Activated naive CD8-positive, alpha-beta T cell treated with anti-CD3 and anti-CD28 coated beads, Interleukin-2, amount 50 U/mL, for 24 hours (primary cell): ENCODE measurements at regions not wholly inside any gene's neighbourhood (a gene's known extent, or its start where the extent isn't known, plus 50 kb on each side); places are given as distances from the start of the nearest gene placed in this dataset.

ENCODE experiments used
- ATAC-seq: fragments of 150-1000 bp; cut with Tn5 transposase; one replicate; pipeline ENCODE4 v1.10.0; 2021
- DNase-seq: peaks from one replicate; pipeline ENCODE4 v3.0.0; 2021
- H3K27ac Mint-ChIP-seq: one replicate; pipeline ENCODE4 v1.8.0; 2021; ENCODE audit warnings: mild to moderate bottlenecking, mixed read lengths
- H3K27me3 Mint-ChIP-seq: one replicate; pipeline ENCODE4 v1.8.0; 2021; ENCODE audit warnings: mixed read lengths
- H3K36me3 Mint-ChIP-seq: one replicate; pipeline ENCODE4 v1.8.0; 2021; ENCODE audit warnings: low read depth, mixed read lengths
- H3K4me1 Mint-ChIP-seq: one replicate; pipeline ENCODE4 v1.8.0; 2021; ENCODE audit warnings: mixed read lengths
- H3K4me3 Mint-ChIP-seq: one replicate; pipeline ENCODE4 v1.8.0; 2021; ENCODE audit warnings: mild to moderate bottlenecking, moderate library complexity, mixed read lengths
- H3K9me3 Mint-ChIP-seq: one replicate; pipeline ENCODE4 v1.8.0; 2021; ENCODE audit warnings: mixed read lengths

- no peak overlapping the region for H3K27ac Mint-ChIP-seq
- peaks cover 3% of the 10 kb centered on the region for H3K27me3 Mint-ChIP-seq
- ATAC-seq: no peak
- H3K36me3 Mint-ChIP-seq: peaks cover 2% of the 10 kb centered on the region
- no peak for DNase-seq
- no peaks in the 10 kb centered on the region for H3K4me1 Mint-ChIP-seq
- H3K4me3 Mint-ChIP-seq: no peak overlapping the region
- H3K9me3 Mint-ChIP-seq: peaks cover 7% of the 10 kb centered on the region
Observed at GRCh38 chr6:148602136-148602535, 144.7 kb upstream of the UST start.

DNA sequence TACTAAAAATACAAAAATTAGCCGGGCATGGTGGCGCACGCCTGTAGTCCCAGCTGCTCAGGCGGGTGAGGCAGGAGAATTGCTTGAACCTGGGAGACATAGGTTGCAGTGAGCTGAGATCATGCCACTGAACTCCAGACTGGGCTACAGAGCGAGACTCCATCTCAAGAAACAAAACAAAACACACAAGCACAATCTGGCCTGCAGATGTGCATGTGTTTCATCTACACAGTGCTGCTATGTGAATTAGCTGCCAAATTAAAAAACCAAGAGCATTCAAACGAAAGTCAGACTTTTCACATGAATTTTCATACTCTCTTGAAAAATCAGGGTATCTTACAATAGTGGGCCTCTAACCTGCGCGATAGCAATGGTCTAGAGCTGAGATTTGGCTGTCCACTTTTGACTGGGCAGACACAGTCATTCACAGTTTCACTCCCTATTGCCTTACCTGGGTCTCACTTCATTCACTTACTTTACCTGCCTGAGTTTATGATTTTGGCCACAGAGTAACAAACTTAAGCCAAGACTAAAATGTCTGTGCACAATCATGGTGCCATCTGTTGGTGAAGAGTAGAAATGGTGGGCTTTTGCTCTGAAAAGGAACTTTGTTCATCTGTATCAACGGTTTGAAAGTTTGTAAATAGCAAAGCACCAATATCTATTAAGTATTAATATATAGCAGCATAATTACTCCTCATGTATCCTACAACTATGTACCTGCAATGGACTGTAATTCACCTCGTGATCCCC is 138.5 kb upstream of the UST start:
- DNase-seq (no peak), ATAC-seq (no peak)
- no peak overlapping the region for H3K4me3 Mint-ChIP-seq
- no peaks in the 10 kb centered on the region for H3K4me1 Mint-ChIP-seq
- no peak overlapping the region for H3K27ac Mint-ChIP-seq
- H3K27me3 Mint-ChIP-seq: peaks cover 9% of the 10 kb centered on the region
- no peaks in the 10 kb centered on the region for H3K36me3 Mint-ChIP-seq
- no peaks in the 10 kb centered on the region for H3K9me3 Mint-ChIP-seq

DNA sequence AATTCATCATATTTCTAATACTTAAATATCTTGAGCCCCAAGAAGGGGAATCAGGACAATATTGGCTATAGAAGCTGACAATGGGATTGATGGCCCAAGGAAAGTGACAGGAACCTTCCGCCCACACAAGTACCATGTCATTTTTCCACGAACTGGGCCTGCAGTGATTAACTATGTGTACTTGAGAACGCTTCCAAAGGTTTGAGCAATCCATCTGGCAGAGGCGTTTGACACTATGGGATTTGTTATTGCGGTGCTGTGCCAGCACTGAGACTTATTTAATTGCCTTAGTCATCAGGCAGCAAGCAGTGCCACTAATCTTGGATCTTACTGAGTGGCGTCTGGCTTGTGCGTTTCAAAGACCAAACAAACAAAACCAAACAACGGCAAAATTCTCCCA is 135.6 kb upstream of the UST start:
- H3K27ac Mint-ChIP-seq: no peak overlapping the region
- no peaks in the 10 kb centered on the region for H3K4me1 Mint-ChIP-seq
- no peaks in the 10 kb centered on the region for H3K36me3 Mint-ChIP-seq
- no peak for ATAC-seq
- H3K4me3 Mint-ChIP-seq: no peak overlapping the region
- no peak for DNase-seq
- no peaks in the 10 kb centered on the region for H3K9me3 Mint-ChIP-seq
- H3K27me3 Mint-ChIP-seq: peaks cover 12% of the 10 kb centered on the region

DNA sequence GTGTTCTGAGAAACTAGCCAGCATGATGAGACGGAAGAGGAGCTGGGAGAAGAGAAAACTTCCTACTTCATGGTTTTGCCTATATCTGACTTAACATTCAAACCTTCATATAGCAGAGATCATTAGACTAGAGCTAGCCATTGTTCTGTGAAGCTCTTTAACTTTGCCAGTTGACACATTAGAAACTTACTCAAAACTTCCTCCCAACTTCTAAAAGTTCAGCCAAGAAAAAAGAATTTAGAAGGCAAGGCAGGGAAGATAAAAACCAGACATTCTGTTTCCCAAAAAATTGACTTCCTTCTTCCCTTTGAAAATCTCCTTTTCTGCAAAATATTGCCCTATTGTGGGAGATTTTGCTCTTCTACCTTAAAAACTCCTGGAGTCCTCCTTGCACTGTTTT is 134.8 kb upstream of the UST start:
- H3K4me1 Mint-ChIP-seq: no peaks in the 10 kb centered on the region
- no peaks in the 10 kb centered on the region for H3K36me3 Mint-ChIP-seq
- H3K4me3 Mint-ChIP-seq: no peak overlapping the region

DNA sequence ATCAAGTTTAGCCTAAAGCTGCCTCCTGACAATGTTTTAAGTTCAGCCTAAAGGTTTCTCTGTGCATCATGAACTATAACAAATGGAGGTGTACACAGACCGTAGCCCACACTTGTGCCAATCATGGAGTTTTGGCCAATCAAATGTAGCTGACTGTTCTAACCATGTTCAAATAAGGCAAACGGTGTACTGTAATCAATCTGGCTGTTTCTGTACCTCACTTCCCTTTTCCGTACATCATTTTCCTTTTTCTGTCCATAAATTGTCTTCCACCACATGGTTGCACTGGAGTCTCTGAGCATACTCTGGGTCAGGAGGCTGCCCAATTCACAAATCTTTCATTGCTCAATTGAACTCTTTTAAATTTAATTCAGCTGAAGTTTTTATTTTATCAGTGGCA is 132.2 kb upstream of the UST start:
- DNase-seq (no peak), ATAC-seq (no peak)
- Mint-ChIP-seq H3K36me3 (no peaks in the 10 kb centered on the region), H3K4me3 (no peak overlapping the region), H3K4me1 (no peaks in the 10 kb centered on the region), H3K27ac (no peak overlapping the region), H3K27me3 (peaks cover 14% of the 10 kb centered on the region), H3K9me3 (no peaks in the 10 kb centered on the region)

More for the DNA sequence above, 134.8 kb upstream of the UST start:
- H3K27ac Mint-ChIP-seq: no peak overlapping the region
- no peak for ATAC-seq
- no peak for DNase-seq
- no peaks in the 10 kb centered on the region for H3K9me3 Mint-ChIP-seq
- peaks cover 12% of the 10 kb centered on the region for H3K27me3 Mint-ChIP-seq

DNA sequence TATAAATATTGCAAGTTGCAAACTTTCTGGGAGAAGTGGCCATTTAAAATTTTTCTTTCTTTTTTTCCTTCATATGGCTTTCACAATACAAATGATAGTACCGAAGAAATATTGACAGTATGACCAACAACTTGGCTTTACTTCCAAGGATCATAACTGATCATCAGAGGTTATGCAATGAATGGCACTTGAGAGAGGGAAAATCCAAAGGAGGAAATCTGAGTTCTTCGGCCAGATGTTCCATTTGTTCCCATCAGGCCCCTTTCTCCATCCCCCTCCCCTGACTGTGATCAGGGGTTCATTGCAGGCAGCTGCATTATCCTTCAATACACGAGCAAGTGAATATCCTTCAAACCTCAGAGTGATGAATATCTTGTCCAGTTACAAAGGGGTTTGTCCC is 130.0 kb upstream of the UST start:
- H3K9me3 Mint-ChIP-seq: no peaks in the 10 kb centered on the region
- no peak overlapping the region for H3K4me3 Mint-ChIP-seq
- no peak overlapping the region for H3K27ac Mint-ChIP-seq
- no peaks in the 10 kb centered on the region for H3K4me1 Mint-ChIP-seq
- no peak for DNase-seq
- no peak for ATAC-seq
- H3K27me3 Mint-ChIP-seq: peaks cover 7% of the 10 kb centered on the region
- no peaks in the 10 kb centered on the region for H3K36me3 Mint-ChIP-seq

DNA sequence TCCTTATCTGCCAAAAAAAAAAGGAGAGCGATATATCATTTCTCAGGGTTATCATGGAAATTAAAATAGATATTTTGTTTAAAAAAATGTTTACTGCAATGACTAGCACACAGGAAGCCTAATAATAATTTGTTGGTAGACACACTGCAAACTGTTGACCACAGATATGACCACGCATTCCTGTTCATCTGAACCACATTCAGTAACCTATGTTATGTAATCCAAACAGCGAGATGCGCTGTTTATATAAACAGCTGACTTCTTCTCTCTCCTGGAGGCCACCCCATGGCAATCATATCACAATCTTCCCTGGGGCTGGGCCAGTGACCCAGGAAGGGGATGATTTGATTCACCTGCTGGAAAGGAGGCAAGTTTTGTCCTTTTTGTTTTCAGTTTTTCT is 129.3 kb upstream of the UST start:
- no peaks in the 10 kb centered on the region for H3K9me3 Mint-ChIP-seq
- H3K4me3 Mint-ChIP-seq: no peak overlapping the region
- H3K27ac Mint-ChIP-seq: no peak overlapping the region
- H3K27me3 Mint-ChIP-seq: peaks cover 6% of the 10 kb centered on the region
- DNase-seq (no peak), ATAC-seq (no peak)
- H3K36me3 Mint-ChIP-seq: no peaks in the 10 kb centered on the region
- H3K4me1 Mint-ChIP-seq: no peaks in the 10 kb centered on the region

DNA sequence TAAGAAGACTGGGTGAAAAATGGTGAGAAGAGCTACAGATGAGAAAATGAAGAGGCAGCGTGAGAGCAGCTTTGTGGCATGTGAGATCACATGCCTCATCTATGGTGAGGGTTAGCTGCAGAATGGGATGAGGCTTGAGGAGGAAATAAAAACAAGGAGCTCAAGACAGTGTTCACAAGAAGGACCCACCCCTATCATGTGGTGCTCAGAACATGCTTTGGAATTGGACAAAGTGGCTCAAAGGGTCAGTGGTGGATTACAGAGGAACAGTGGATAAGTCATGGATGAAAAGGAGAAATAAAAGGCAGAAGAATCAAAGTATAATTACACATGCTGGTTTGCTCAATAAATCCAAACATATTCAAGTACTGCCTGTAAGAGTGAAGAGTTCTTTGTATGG is 126.9 kb upstream of the UST start:
- H3K27ac Mint-ChIP-seq: no peak overlapping the region
- DNase-seq (no peak), ATAC-seq (no peak)
- no peaks in the 10 kb centered on the region for H3K36me3 Mint-ChIP-seq
- H3K27me3 Mint-ChIP-seq: peaks cover 4% of the 10 kb centered on the region
- H3K4me3 Mint-ChIP-seq: no peak overlapping the region
- no peaks in the 10 kb centered on the region for H3K9me3 Mint-ChIP-seq
- no peaks in the 10 kb centered on the region for H3K4me1 Mint-ChIP-seq

DNA sequence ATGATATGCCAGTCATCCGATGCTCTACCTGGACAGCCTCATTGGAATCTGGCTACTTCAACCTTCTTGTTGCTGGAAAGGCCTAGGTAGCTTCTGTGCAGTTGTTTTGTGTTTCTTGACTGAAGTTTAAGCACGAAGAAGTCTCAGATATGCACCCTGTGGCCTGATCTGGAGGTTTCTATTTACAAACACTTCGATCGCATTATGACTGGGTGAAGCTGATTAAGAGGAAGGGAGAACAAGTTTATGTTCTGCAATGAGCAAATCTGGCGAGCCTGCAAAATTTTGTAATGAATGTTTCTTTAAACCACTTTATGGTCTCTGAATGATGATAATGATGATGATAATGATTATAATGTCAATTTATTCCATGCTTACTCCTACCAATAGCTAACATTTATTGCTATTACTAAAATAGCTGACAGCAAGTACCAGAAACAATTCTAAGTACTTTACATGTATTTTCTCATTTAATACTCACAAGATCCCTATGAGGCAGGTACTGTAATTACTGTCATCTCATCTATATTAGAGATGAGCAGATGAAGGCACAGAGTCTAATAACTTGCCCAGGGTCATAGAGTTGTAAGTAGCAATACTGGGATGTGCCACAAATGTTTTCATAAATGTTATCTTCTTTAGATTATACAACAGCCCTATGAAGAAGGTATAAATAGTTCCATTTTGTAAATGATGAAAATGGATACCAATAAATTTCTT is 126.1 kb upstream of the UST start:
- ATAC-seq: no peak

DNA sequence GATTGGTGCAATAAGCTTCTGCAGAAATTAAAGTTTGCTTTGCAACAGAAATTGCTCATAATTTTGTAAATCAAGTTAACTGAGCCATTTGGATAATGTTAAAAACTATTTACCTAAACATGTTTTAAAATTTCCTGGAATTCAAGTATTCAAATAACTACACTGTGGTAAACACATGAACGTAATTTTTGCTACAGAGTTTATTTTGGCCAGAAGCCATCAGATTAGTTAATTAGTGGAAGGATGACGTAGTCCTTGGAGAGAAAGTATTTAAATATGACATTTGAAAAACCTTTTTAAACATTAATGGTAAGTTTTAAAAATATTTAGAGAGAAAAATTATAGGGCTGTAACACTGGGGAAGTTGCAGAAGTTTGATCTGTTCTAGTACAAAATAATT is 121.2 kb upstream of the UST start:
- ATAC-seq: no peak
- H3K4me1 Mint-ChIP-seq: peaks cover 4% of the 10 kb centered on the region

More for the DNA sequence above, 126.1 kb upstream of the UST start:
- Mint-ChIP-seq H3K9me3 (no peaks in the 10 kb centered on the region), H3K36me3 (no peaks in the 10 kb centered on the region), H3K27me3 (peaks cover 4% of the 10 kb centered on the region), H3K4me1 (no peaks in the 10 kb centered on the region), H3K4me3 (no peak overlapping the region), H3K27ac (no peak overlapping the region)
- no peak for DNase-seq

DNA sequence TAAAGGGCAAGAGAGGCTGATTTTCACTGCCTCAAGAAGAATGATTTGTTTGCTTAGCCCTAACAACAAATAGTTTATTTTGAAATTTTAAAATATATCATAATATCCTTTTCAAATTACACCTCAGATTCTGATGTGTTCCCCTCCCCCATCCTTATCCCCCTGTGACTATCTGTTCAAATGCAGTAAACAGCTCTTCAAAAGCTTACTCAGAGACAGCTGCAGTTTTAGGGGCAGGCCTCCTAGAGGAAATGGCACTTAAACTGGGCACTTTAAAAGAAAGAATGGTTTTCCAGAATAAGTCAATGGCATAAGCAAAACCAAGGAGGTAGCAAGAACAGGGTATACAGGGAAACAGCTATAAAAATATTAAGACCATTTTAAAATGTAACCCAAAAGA is 118.6 kb upstream of the UST start:
- Mint-ChIP-seq H3K27ac (no peak overlapping the region), H3K9me3 (no peaks in the 10 kb centered on the region), H3K27me3 (peaks cover 3% of the 10 kb centered on the region), H3K36me3 (no peaks in the 10 kb centered on the region), H3K4me1 (peaks cover 4% of the 10 kb centered on the region), H3K4me3 (no peak overlapping the region)
- DNase-seq (no peak), ATAC-seq (no peak)

More for the DNA sequence above, 121.2 kb upstream of the UST start:
- no peak for DNase-seq
- Mint-ChIP-seq H3K4me3 (no peak overlapping the region), H3K36me3 (no peaks in the 10 kb centered on the region), H3K27me3 (peaks cover 3% of the 10 kb centered on the region), H3K27ac (no peak overlapping the region), H3K9me3 (no peaks in the 10 kb centered on the region)

GRCh38 chr6:148629181-148629580 is 117.6 kb upstream of the UST start:
- Mint-ChIP-seq H3K9me3 (no peaks in the 10 kb centered on the region), H3K4me1 (peaks cover 4% of the 10 kb centered on the region), H3K4me3 (no peak overlapping the region), H3K27me3 (peaks cover 3% of the 10 kb centered on the region), H3K36me3 (no peaks in the 10 kb centered on the region), H3K27ac (no peak overlapping the region)
- ATAC-seq (no peak), DNase-seq (no peak)

GRCh38 chr6:148629592-148630465 is 117.0 kb upstream of the UST start:
- H3K4me3 Mint-ChIP-seq: no peak overlapping the region
- H3K9me3 Mint-ChIP-seq: no peaks in the 10 kb centered on the region
- no peak for ATAC-seq
- peaks cover 3% of the 10 kb centered on the region for H3K27me3 Mint-ChIP-seq
- no peaks in the 10 kb centered on the region for H3K36me3 Mint-ChIP-seq
- no peak for DNase-seq
- H3K4me1 Mint-ChIP-seq: peaks cover 4% of the 10 kb centered on the region
- H3K27ac Mint-ChIP-seq: no peak overlapping the region

- Mint-ChIP-seq H3K36me3 (no peaks in the 10 kb centered on the region), H3K4me3 (no peak overlapping the region), H3K4me1 (peaks cover 5% of the 10 kb centered on the region), H3K27me3 (peaks cover 1% of the 10 kb centered on the region), H3K27ac (no peak overlapping the region), H3K9me3 (no peaks in the 10 kb centered on the region)
- no peak for ATAC-seq
- DNase-seq: no peak
Observed at GRCh38 chr6:148635070-148635743, 111.6 kb upstream of the UST start.
